ENCODE measurements at regions not wholly inside any gene's neighbourhood (a gene's known extent, or its start where the extent isn't known, plus 50 kb on each side); places are given as distances from the start of the nearest gene placed in this dataset.

DNA sequence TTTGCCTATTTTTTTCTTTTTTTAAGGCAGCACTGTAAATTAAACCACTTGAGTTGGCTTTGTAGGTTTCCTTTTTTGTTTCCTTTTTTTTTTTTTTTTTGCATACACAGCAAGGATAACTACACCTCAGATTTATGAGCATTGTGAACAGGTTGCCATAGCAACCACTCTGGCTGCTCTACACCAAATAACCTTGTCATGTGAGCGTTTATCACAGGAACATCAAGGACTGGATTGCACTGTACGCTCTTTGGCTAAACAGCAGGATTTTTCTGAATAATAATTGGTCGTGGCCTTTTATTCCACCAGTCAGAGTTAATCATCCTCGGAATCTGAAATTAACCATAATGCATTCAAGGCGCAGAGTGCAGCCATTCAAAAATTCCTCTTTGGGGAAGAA lies 199.1 kb upstream of the SLC14A2 start:
- no peaks in the 10 kb centered on the region for H3K27me3 ChIP-seq (ENCODE audit: control insufficient read depth, insufficient read depth, low read length)
- no peak for ATAC-seq
- POLR2A ChIA-PET: no interaction called here
- no peaks in the 10 kb centered on the region for H3K9me3 ChIP-seq (ENCODE audit: control insufficient read depth, insufficient read depth, low read depth, low read length)
- in situ Hi-C loops (cut with HindIII; ENCODE audit: low pct_unique_long_range_greater_than_20kb, low sequenced_read_pairs) (no loop called here), intact Hi-C loops (cut with micrococcal nuclease; ENCODE audit: unreplicated experiment) (no loop called here)
- H3K4me3 ChIP-seq (ENCODE audit: low read depth in 2 of 2, low read length in 2 of 2): no peak overlapping the region
- H3K36me3 ChIP-seq (ENCODE audit: control insufficient read depth, insufficient read depth, low read length): no peaks in the 10 kb centered on the region
- BruUV-seq (replicated peaks): no TSS peak
- no peak for DNase-seq (ENCODE audit: low read depth, low spot score)
- TF ChIP-seq, protein P1, sequence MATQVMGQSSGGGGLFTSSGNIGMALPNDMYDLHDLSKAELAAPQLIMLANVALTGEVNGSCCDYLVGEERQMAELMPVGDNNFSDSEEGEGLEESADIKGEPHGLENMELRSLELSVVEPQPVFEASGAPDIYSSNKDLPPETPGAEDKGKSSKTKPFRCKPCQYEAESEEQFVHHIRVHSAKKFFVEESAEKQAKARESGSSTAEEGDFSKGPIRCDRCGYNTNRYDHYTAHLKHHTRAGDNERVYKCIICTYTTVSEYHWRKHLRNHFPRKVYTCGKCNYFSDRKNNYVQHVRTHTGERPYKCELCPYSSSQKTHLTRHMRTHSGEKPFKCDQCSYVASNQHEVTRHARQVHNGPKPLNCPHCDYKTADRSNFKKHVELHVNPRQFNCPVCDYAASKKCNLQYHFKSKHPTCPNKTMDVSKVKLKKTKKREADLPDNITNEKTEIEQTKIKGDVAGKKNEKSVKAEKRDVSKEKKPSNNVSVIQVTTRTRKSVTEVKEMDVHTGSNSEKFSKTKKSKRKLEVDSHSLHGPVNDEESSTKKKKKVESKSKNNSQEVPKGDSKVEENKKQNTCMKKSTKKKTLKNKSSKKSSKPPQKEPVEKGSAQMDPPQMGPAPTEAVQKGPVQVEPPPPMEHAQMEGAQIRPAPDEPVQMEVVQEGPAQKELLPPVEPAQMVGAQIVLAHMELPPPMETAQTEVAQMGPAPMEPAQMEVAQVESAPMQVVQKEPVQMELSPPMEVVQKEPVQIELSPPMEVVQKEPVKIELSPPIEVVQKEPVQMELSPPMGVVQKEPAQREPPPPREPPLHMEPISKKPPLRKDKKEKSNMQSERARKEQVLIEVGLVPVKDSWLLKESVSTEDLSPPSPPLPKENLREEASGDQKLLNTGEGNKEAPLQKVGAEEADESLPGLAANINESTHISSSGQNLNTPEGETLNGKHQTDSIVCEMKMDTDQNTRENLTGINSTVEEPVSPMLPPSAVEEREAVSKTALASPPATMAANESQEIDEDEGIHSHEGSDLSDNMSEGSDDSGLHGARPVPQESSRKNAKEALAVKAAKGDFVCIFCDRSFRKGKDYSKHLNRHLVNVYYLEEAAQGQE (IDR thresholded peaks at IDR 0.05; ENCODE audit: insufficient read depth in 1 of 2, low read depth in 2 of 2, low read length in 1 of 2): no peak
- TF ChIP-seq, protein P2, sequence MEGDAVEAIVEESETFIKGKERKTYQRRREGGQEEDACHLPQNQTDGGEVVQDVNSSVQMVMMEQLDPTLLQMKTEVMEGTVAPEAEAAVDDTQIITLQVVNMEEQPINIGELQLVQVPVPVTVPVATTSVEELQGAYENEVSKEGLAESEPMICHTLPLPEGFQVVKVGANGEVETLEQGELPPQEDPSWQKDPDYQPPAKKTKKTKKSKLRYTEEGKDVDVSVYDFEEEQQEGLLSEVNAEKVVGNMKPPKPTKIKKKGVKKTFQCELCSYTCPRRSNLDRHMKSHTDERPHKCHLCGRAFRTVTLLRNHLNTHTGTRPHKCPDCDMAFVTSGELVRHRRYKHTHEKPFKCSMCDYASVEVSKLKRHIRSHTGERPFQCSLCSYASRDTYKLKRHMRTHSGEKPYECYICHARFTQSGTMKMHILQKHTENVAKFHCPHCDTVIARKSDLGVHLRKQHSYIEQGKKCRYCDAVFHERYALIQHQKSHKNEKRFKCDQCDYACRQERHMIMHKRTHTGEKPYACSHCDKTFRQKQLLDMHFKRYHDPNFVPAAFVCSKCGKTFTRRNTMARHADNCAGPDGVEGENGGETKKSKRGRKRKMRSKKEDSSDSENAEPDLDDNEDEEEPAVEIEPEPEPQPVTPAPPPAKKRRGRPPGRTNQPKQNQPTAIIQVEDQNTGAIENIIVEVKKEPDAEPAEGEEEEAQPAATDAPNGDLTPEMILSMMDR (IDR thresholded peaks at IDR 0.05): no peak
- TF ChIP-seq TCF7L2 (IDR thresholded peaks at IDR 0.05; ENCODE audit: low read depth, low read length) (no peak), SIN3A (IDR thresholded peaks at IDR 0.05; ENCODE audit: borderline replicate concordance, insufficient read depth, low read depth, low read length) (no peak), POLR2AphosphoS5 (IDR thresholded peaks at IDR 0.05; ENCODE audit: low read depth, low read length) (no peak)
- H3K4me1 ChIP-seq (ENCODE audit: control insufficient read depth, insufficient read depth, low read length): no peaks in the 10 kb centered on the region
- H3K27ac ChIP-seq (ENCODE audit: low read length): no peak overlapping the region
- CTCF ChIA-PET: no interaction called here

DNA sequence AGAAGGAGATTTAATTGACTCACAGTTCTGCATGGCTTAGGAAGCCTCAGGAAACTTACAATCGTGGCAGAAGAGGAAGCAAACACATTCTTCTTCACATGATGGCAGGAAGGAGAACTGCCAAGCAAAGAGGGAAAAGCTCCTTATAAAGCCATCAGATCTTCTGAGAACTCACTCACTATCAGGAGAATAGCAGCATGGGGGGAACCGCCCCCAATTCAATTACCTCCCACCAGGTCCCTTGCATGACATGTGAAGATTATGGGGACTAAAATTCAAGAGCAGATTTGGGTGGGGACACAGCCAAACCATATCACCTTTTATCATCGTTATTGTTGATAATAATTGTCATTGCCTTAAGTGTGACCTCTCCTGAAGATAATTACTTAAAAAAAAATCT lies 197.9 kb upstream of the SLC14A2 start:
- in situ Hi-C loops (cut with HindIII; ENCODE audit: low pct_unique_long_range_greater_than_20kb, low sequenced_read_pairs) (no loop called here), intact Hi-C loops (cut with micrococcal nuclease; ENCODE audit: unreplicated experiment) (no loop called here)
- H3K4me1 ChIP-seq (ENCODE audit: control insufficient read depth, insufficient read depth, low read length): no peaks in the 10 kb centered on the region
- no peaks in the 10 kb centered on the region for H3K36me3 ChIP-seq (ENCODE audit: control insufficient read depth, insufficient read depth, low read length)
- no TSS peak for BruUV-seq (replicated peaks)
- no peak overlapping the region for H3K4me3 ChIP-seq (ENCODE audit: low read depth in 2 of 2, low read length in 2 of 2)
- ATAC-seq (no peak), DNase-seq (ENCODE audit: low read depth, low spot score) (no peak)
- H3K27me3 ChIP-seq (ENCODE audit: control insufficient read depth, insufficient read depth, low read length): no peaks in the 10 kb centered on the region
- POLR2A ChIA-PET: no interaction called here
- no peaks in the 10 kb centered on the region for H3K9me3 ChIP-seq (ENCODE audit: control insufficient read depth, insufficient read depth, low read depth, low read length)
- CTCF ChIA-PET: no interaction called here
- no peak overlapping the region for H3K27ac ChIP-seq (ENCODE audit: low read length)
- TF ChIP-seq SIN3A (IDR thresholded peaks at IDR 0.05; ENCODE audit: borderline replicate concordance, insufficient read depth, low read depth, low read length) (no peak), POLR2AphosphoS5 (IDR thresholded peaks at IDR 0.05; ENCODE audit: low read depth, low read length) (no peak), TCF7L2 (IDR thresholded peaks at IDR 0.05; ENCODE audit: low read depth, low read length) (no peak)
- TF ChIP-seq, protein P2 (IDR thresholded peaks at IDR 0.05): no peak
- TF ChIP-seq, protein P1 (IDR thresholded peaks at IDR 0.05; ENCODE audit: insufficient read depth in 1 of 2, low read depth in 2 of 2, low read length in 1 of 2): no peak

All from Panc1 (cell line).